HepG2 (cell line): ENCODE measurements at regions not wholly inside any gene's neighbourhood (a gene's known extent, or its start where the extent isn't known, plus 50 kb on each side); places are given as distances from the start of the nearest gene placed in this dataset.

Source experiments
- ATAC-seq: fragments of 200-7000 bp; cut with Tn5 transposase; 3 replicates; pipeline ENCODE4 v1.9.1; 2020; ENCODE audit warnings: mild to moderate bottlenecking, moderate library complexity
- BruUV-seq: library from RNA; stranded (reverse); fragments of 400-500 nt; replicated peaks from 2 replicates; lab custom pipeline; 2021; lab: Mats Ljungman, UMichigan
- CTCF ChIA-PET: fragments of 300-600 bp; formaldehyde crosslinking; extraction: SDS; loops from one replicate; lab custom pipeline; 2021; ENCODE audit warnings: low total read pairs, inconsistent platforms, low intra/inter-chr PET ratio; lab: Yijun Ruan, JAX
- POLR2A ChIA-PET: fragments of 350-600 bp; sonication (Branson Sonifier 250); formaldehyde crosslinking; loops from one replicate; lab custom pipeline; 2020; ENCODE audit warnings: antibody characterized with exemption, inconsistent platforms; lab: Yijun Ruan, JAX
- DNase-seq: peaks from one replicate; pipeline ENCODE4 v3.0.0-alpha.2; 2015; ENCODE audit warnings: low spot score
- FAIRE-seq: peaks from 3 replicates; lab custom pipeline; 2011; peaks lifted over from hg19 to GRCh38; lab: Jason Lieb, UNC
- H2AFZ ChIP-seq: one replicate; pipeline ENCODE4 v1.6.1; 2011; ENCODE audit warnings: low read length, inconsistent platforms
- H3K27ac ChIP-seq: fragments of 300-600 bp; 3 replicates; pipeline ENCODE4 v1.8.0; 2011; ENCODE audit warnings: mixed run types, mild to moderate bottlenecking, mixed read lengths, low read length, inconsistent platforms; ENCODE audit not compliant: insufficient read depth; ENCODE audit errors: extremely low read length
- H3K27me3 ChIP-seq, 2 experiments: fragments of 200-600 bp in 1 of 2; 2 replicates in 1 of 2; 3 replicates in 1 of 2; pipeline versions ENCODE4 v1.6.0 to v1.8.0; 2011; ENCODE audit warnings: low read length in 2 of 2, mild to moderate bottlenecking in 2 of 2, moderate library complexity in 2 of 2, inconsistent platforms in 1 of 2; ENCODE audit not compliant: insufficient read depth in 2 of 2, control insufficient read depth in 1 of 2
- H3K36me3 ChIP-seq, 2 experiments: fragments of 200-600 bp in 1 of 2; replicated peaks in 1 of 2; 2 replicates in 1 of 2; 3 replicates in 1 of 2; pipeline versions ENCODE4 v1.5.1 to v1.8.0; 2011; ENCODE audit warnings: low read length in 2 of 2, inconsistent platforms in 1 of 2; ENCODE audit not compliant: insufficient read depth in 2 of 2, control insufficient read depth in 1 of 2
- H3K4me1 ChIP-seq: 2 replicates; pipeline ENCODE4 v1.5.1; 2012; ENCODE audit warnings: low read length, inconsistent platforms; ENCODE audit not compliant: insufficient read depth
- H3K4me2 ChIP-seq: 2 replicates; pipeline ENCODE4 v1.6.0; 2011; ENCODE audit warnings: low read depth, low read length, inconsistent platforms
- H3K4me3 ChIP-seq, 3 experiments: fragments of 200-600 bp in 1 of 3; sonication (generic), shearing (Covaris generic) in 1 of 3; replicated peaks in 1 of 3; 2 replicates each; pipeline ENCODE4 v1.5.1; 2011 to 2016; ENCODE audit warnings: low read length in 3 of 3, inconsistent platforms in 2 of 3, low read depth in 2 of 3, mild to moderate bottlenecking in 2 of 3, control low read depth in 1 of 3, mixed read lengths in 1 of 3; ENCODE audit not compliant: insufficient read depth in 1 of 3
- H3K79me2 ChIP-seq: one replicate; pipeline ENCODE4 v1.6.1; 2011; ENCODE audit warnings: low read length, inconsistent platforms; ENCODE audit not compliant: insufficient read depth
- H3K9ac ChIP-seq: 2 replicates; pipeline ENCODE4 v1.6.0; 2011; ENCODE audit warnings: mild to moderate bottlenecking, low read depth, low read length, inconsistent platforms; ENCODE audit not compliant: insufficient read depth
- H3K9me3 ChIP-seq: 2 replicates; pipeline ENCODE4 v1.5.1; 2012; ENCODE audit warnings: mild to moderate bottlenecking, low read length
- H4K20me1 ChIP-seq: 2 replicates; pipeline ENCODE4 v1.6.0; 2011; ENCODE audit warnings: inconsistent platforms, mild to moderate bottlenecking, low read length, moderate library complexity; ENCODE audit not compliant: insufficient read depth
- CHCHD3 ChIP-seq: sonication (generic); formaldehyde crosslinking; IDR thresholded peaks from 2 replicates; pipeline ENCODE4 v1.8.0; 2022; ENCODE audit warnings: mild to moderate bottlenecking, missing genetic modification reagents, moderate library complexity
- FOSL2 ChIP-seq: sonication (generic); formaldehyde crosslinking; IDR thresholded peaks from 2 replicates; pipeline ENCODE4 v1.4.0; 2020; ENCODE audit warnings: missing genetic modification reagents
- KDM5B ChIP-seq: sonication (generic); formaldehyde crosslinking; IDR thresholded peaks from 2 replicates; pipeline ENCODE4 v1.4.0; 2020; ENCODE audit warnings: missing genetic modification reagents, mild to moderate bottlenecking, borderline replicate concordance
- SMC3 ChIP-seq: IDR thresholded peaks from 2 replicates; pipeline ENCODE4 v1.6.1; 2011; ENCODE audit warnings: low read length, improper control_type of control experiment
- ZBTB20 ChIP-seq: sonication (generic); formaldehyde crosslinking; IDR thresholded peaks from 2 replicates; pipeline ENCODE4 v1.8.1; 2023; ENCODE audit warnings: missing genetic modification reagents, low read depth, mild to moderate bottlenecking, borderline replicate concordance
- ZBTB38 ChIP-seq: sonication (generic); formaldehyde crosslinking; IDR thresholded peaks from 2 replicates; pipeline ENCODE4 v1.5.1; 2020; ENCODE audit warnings: mild to moderate bottlenecking, missing genetic modification reagents
- ZBTB42 ChIP-seq: sonication (generic); formaldehyde crosslinking; IDR thresholded peaks from 2 replicates; pipeline ENCODE4 v1.5.0; 2020; ENCODE audit warnings: mild to moderate bottlenecking, missing genetic modification reagents
- ZFY ChIP-seq: sonication (generic); formaldehyde crosslinking; IDR thresholded peaks from 2 replicates; pipeline ENCODE4 v1.4.0; 2020; ENCODE audit warnings: missing genetic modification reagents
- ZNF776 ChIP-seq: sonication (generic); formaldehyde crosslinking; IDR thresholded peaks from 2 replicates; pipeline ENCODE4 v1.4.0; 2020; ENCODE audit warnings: mild to moderate bottlenecking, missing genetic modification reagents
- ZNF879 ChIP-seq: sonication (generic); formaldehyde crosslinking; IDR thresholded peaks from 2 replicates; pipeline ENCODE4 v1.8.1; 2023; ENCODE audit warnings: missing genetic modification reagents
- ZSCAN22 ChIP-seq: sonication (generic); formaldehyde crosslinking; IDR thresholded peaks from 2 replicates; pipeline ENCODE4 v1.4.0; 2020; ENCODE audit warnings: mild to moderate bottlenecking, missing genetic modification reagents
- WGBS: methylation state at CpG from one replicate; pipeline ENCODE4 v1.1.6; 2017; ENCODE audit warnings: low lambda C conversion rate; 5-methylcytosine and 5-hydroxymethylcytosine counted together
- in situ Hi-C: cut with HindIII; loops from 2 replicates; pipeline ENCODE4 v1.10.0; 2017; ENCODE audit warnings: low pct_unique_long_range_greater_than_20kb; ENCODE audit not compliant: extremely low pct_ligation_motif_present
- intact Hi-C: fragments of 100-400 bp; cut with micrococcal nuclease; formaldehyde crosslinking; loops from one replicate; pipeline ENCODE4 v1.10.0; 2022; ENCODE audit not compliant: unreplicated experiment
- TF ChIP-seq, protein P1 (sequence below): sonication (generic); formaldehyde crosslinking; IDR thresholded peaks from 2 replicates; pipeline ENCODE4 v1.4.0; 2020; ENCODE audit warnings: mild to moderate bottlenecking, missing genetic modification reagents, borderline replicate concordance
- TF ChIP-seq, protein P2 (sequence below): sonication (generic); formaldehyde crosslinking; IDR thresholded peaks from 2 replicates; pipeline ENCODE4 v1.5.0; 2020; ENCODE audit warnings: mild to moderate bottlenecking, missing genetic modification reagents

DNA sequence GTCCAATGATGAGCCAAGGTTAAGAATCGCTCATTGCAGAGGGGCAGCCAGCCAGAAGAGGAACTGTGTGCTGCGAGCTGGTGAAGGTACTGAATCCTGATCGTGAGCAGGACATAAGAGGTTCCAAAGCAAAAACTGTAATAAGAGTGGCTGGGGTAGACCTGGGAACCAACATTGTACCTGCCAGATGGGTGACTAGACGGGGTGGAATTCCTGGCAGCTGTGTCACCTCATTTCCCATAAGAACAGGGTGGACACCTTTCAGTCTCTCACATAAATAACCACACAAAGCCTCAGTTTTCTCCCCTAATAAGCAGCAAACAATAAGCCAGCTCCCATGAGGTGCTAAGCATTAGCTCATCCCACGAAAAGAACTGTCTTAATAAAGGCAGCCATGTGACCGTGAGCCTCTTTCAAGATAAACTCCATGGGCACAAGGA is 290.3 kb downstream of the SOX9 start:
- Histone ChIP-seq H3K27me3 (no peaks in the 10 kb centered on the region), H3K4me3 (no peak overlapping the region), H2AFZ (no peak overlapping the region), H3K79me2 (peaks cover 58% of the 10 kb centered on the region), H3K9ac (peak overlapping the region; percentile 13; the same call in 1 of the 2 replicates), H3K27ac (peak overlapping the region; percentile 89), H3K36me3 (peaks cover 2 to 11% of the 10 kb centered on the region in 2 experiments; a peak in 4 of 5 replicates), H3K4me2 (peak overlapping the region; percentile 4; the same call in 1 of the 2 replicates), H4K20me1 (no peaks in the 10 kb centered on the region), H3K4me1 (peaks cover 99% of the 10 kb centered on the region), H3K9me3 (no peaks in the 10 kb centered on the region)
- ATAC-seq, result no peak
- no peak for DNase-seq
- 97% methylated on average over 6 of the region's 6 CpGs for WGBS
- FAIRE-seq, result no peak
- intact Hi-C loops, result loop anchor here (5.0 kb wide), 2 partner anchors 36 to 91 kb away; no protein-coding TSS in a partner anchor
- TF ChIP-seq ZBTB20 (CRISPR knock-in tag) (no peak), ZBTB38 (CRISPR knock-in tag) (peak; percentile 73; the same call in 1 of the 2 replicates), ZSCAN22 (CRISPR knock-in tag) (no peak), ZFY (0 out of 2 replicates have a peak, but pooled peaks have one; percentile 21), FOSL2 (CRISPR knock-in tag) (peak; percentile 83)
- CTCF ChIA-PET, result no interaction called here
- BruUV-seq, result no TSS peak
- in situ Hi-C loops, result no loop called here
- POLR2A ChIA-PET, result interaction anchor here (0.7 to 7.5 kb wide), 6 partner anchors 10 to 289 kb away, joined by 3 to 169 read pairs (median 46); partner anchors contain the start of gene SOX9

- Histone ChIP-seq H3K27ac (peak overlapping the region; percentile 89), H3K36me3 (peaks cover under 1 to 14% of the 10 kb centered on the region in 2 experiments), H3K9ac (peak overlapping the region; percentile 69), H4K20me1 (no peaks in the 10 kb centered on the region), H2AFZ (no peak overlapping the region), H3K79me2 (peaks cover 53% of the 10 kb centered on the region), H3K27me3 (no peaks in the 10 kb centered on the region), H3K4me3 (peak overlapping the region in 1 of 3 experiments; percentile 28; a peak in 1 of 6 replicates), H3K4me2 (peak overlapping the region; percentile 60), H3K4me1 (peaks cover 96% of the 10 kb centered on the region), H3K9me3 (peaks cover 9% of the 10 kb centered on the region)
- intact Hi-C loops (loop anchor here (1.0 to 5.0 kb wide), 6 partner anchors 13 to 107 kb away; no protein-coding TSS in a partner anchor), in situ Hi-C loops (no loop called here)
- peak; percentile 70 for DNase-seq
- TSS peak; percentile 60 for BruUV-seq
- peak; percentile 59 for ATAC-seq
- ChIA-PET POLR2A (interaction anchor here (0.7 to 7.5 kb wide), 30 partner anchors 8 to 291 kb away, joined by 3 to 169 read pairs (median 6); partner anchors contain the start of gene SOX9), CTCF (interaction anchor here (1.4 kb wide), 1 partner anchor 13 kb away, joined by 4 read pairs; no protein-coding TSS in a partner anchor)
- FAIRE-seq, result peak; percentile 4
- WGBS, result 4% methylated on average over 5 of the region's 5 CpGs
- TF ChIP-seq ZNF879, result 0 out of 2 replicates have a peak, but pooled peaks have one; percentile 3
- TF ChIP-seq, protein P1, sequence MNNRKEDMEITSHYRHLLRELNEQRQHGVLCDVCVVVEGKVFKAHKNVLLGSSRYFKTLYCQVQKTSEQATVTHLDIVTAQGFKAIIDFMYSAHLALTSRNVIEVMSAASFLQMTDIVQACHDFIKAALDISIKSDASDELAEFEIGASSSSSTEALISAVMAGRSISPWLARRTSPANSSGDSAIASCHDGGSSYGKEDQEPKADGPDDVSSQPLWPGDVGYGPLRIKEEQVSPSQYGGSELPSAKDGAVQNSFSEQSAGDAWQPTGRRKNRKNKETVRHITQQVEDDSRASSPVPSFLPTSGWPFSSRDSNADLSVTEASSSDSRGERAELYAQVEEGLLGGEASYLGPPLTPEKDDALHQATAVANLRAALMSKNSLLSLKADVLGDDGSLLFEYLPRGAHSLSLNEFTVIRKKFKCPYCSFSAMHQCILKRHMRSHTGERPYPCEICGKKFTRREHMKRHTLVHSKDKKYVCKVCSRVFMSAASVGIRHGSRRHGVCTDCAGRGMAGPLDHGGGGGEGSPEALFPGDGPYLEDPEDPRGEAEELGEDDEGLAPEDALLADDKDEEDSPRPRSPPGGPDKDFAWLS (CRISPR knock-in tag), result no peak
- no peak for TF ChIP-seq ZNF776 (CRISPR knock-in tag)
- TF ChIP-seq, protein P2, sequence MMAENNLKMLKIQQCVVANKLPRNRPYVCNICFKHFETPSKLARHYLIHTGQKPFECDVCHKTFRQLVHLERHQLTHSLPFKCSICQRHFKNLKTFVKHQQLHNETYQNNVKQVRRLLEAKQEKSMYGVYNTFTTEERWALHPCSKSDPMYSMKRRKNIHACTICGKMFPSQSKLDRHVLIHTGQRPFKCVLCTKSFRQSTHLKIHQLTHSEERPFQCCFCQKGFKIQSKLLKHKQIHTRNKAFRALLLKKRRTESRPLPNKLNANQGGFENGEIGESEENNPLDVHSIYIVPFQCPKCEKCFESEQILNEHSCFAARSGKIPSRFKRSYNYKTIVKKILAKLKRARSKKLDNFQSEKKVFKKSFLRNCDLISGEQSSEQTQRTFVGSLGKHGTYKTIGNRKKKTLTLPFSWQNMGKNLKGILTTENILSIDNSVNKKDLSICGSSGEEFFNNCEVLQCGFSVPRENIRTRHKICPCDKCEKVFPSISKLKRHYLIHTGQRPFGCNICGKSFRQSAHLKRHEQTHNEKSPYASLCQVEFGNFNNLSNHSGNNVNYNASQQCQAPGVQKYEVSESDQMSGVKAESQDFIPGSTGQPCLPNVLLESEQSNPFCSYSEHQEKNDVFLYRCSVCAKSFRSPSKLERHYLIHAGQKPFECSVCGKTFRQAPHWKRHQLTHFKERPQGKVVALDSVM (CRISPR knock-in tag), result 0 out of 2 replicates have a peak, but pooled peaks have one; percentile 38
- TF ChIP-seq SMC3, result 0 out of 2 replicates have a peak, but pooled peaks have one; percentile 2
- TF ChIP-seq CHCHD3, result 0 out of 2 replicates have a peak, but pooled peaks have one; percentile 14
- 0 out of 2 replicates have a peak, but pooled peaks have one; percentile 8 for TF ChIP-seq KDM5B
- peak; percentile 82; the same call in 1 of the 2 replicates for TF ChIP-seq ZBTB42
Measured at GRCh38 chr17:72412650-72413076, 291.8 kb downstream of the SOX9 start.
